Endothelial cell of umbilical vein (primary cell): ENCODE measurements at regions not wholly inside any gene's neighbourhood (a gene's known extent, or its start where the extent isn't known, plus 50 kb on each side); places are given as distances from the start of the nearest gene placed in this dataset.

Experiments
- POLR2AphosphoS5 ChIP-seq: IDR thresholded peaks from 2 replicates; pipeline ENCODE4 v1.6.1; 2012; ENCODE audit warnings: low read depth, mild to moderate bottlenecking, control low read depth, low read length, moderate library complexity; ENCODE audit not compliant: insufficient read depth
- TF ChIP-seq, protein P1 (sequence below), 2 donors: IDR thresholded peaks; 1 replicate in 1 of 2; 2 replicates in 1 of 2; pipeline ENCODE4 v1.5.1; 2011; ENCODE audit warnings: low read length in 2 of 2, mild to moderate bottlenecking in 2 of 2, moderate library complexity in 2 of 2, control low read depth in 1 of 2, inconsistent platforms in 1 of 2, low read depth in 1 of 2; ENCODE audit not compliant: insufficient read depth in 1 of 2; ENCODE audit errors: extremely low read depth in 1 of 2
- TF ChIP-seq, protein P2 (sequence below): IDR thresholded peaks from 2 replicates; pipeline ENCODE4 v1.6.1; 2011; ENCODE audit not compliant: insufficient read depth, insufficient read length

DNA sequence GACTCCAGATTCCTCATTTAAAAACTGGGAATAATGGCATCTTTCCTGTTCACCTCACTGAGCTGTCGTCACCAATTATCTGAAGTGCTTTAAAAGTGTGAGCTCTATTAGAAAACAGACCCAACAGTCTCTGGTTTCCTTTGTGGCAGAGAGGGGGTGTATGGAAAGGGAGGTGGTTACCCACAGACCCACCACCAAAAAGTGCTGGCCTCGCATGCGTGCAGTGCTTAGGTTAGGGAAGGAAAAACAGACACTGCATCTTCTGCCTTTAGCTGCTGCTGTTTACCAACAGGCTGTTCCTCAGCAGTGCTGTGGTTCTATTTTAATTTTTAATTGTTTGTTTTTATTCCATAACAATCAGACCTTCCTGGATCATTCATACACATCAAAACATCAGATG lies 249.6 kb downstream of the PIK3R1 start:
- TF ChIP-seq POLR2AphosphoS5, result no peak
- TF ChIP-seq, protein P1, sequence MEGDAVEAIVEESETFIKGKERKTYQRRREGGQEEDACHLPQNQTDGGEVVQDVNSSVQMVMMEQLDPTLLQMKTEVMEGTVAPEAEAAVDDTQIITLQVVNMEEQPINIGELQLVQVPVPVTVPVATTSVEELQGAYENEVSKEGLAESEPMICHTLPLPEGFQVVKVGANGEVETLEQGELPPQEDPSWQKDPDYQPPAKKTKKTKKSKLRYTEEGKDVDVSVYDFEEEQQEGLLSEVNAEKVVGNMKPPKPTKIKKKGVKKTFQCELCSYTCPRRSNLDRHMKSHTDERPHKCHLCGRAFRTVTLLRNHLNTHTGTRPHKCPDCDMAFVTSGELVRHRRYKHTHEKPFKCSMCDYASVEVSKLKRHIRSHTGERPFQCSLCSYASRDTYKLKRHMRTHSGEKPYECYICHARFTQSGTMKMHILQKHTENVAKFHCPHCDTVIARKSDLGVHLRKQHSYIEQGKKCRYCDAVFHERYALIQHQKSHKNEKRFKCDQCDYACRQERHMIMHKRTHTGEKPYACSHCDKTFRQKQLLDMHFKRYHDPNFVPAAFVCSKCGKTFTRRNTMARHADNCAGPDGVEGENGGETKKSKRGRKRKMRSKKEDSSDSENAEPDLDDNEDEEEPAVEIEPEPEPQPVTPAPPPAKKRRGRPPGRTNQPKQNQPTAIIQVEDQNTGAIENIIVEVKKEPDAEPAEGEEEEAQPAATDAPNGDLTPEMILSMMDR (IDR thresholded peaks at IDR 0.05; ENCODE audit: extremely low read depth in 1 of 2, insufficient read depth in 1 of 2, low read depth in 1 of 2, low read length in 2 of 2), result no peak
- TF ChIP-seq, protein P2, sequence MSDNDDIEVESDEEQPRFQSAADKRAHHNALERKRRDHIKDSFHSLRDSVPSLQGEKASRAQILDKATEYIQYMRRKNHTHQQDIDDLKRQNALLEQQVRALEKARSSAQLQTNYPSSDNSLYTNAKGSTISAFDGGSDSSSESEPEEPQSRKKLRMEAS, result no peak
